GM23338 (cell line): ENCODE measurements at regions not wholly inside any gene's neighbourhood (a gene's known extent, or its start where the extent isn't known, plus 50 kb on each side); places are given as distances from the start of the nearest gene placed in this dataset.

Experiments used
- ATAC-seq: fragments of 200-7000 bp; cut with Tn5 transposase; 3 replicates; pipeline ENCODE4 v1.9.1; 2020
- DNase-seq: peaks from one replicate; pipeline ENCODE4 v3.0.0-alpha.2; 2015; ENCODE audit warnings: low spot score
- H2AFZ ChIP-seq: fragments of 200-600 bp; sonication (generic); 2 replicates; pipeline ENCODE4 v1.8.0; 2016; ENCODE audit warnings: antibody characterized with exemption, mild to moderate bottlenecking, moderate library complexity
- H3F3A ChIP-seq: fragments of 200-600 bp; sonication (generic); replicated peaks from 2 replicates; pipeline ENCODE4 v1.8.0; 2017; ENCODE audit warnings: antibody characterized with exemption, mixed run types, low read depth
- H3K27ac ChIP-seq: fragments of 200-600 bp; sonication (generic); 2 replicates; pipeline ENCODE4 v1.6.1; 2016; ENCODE audit warnings: low read depth
- H3K27me3 ChIP-seq: fragments of 200-600 bp; sonication (generic); 2 replicates; pipeline ENCODE4 v1.8.0; 2016; ENCODE audit warnings: mild to moderate bottlenecking, mixed run types, moderate library complexity; ENCODE audit not compliant: insufficient read depth
- H3K36me3 ChIP-seq: fragments of 200-600 bp; sonication (generic); 2 replicates; pipeline ENCODE4 v1.8.0; 2016; ENCODE audit warnings: mild to moderate bottlenecking; ENCODE audit not compliant: insufficient read depth
- H3K4me1 ChIP-seq: fragments of 200-600 bp; sonication (generic); 2 replicates; pipeline ENCODE4 v1.8.0; 2016; ENCODE audit warnings: mild to moderate bottlenecking, moderate library complexity; ENCODE audit not compliant: insufficient read depth
- H3K4me2 ChIP-seq: fragments of 200-600 bp; sonication (generic); 2 replicates; pipeline ENCODE4 v1.7.1; 2017; ENCODE audit warnings: mixed run types
- H3K4me3 ChIP-seq: fragments of 200-600 bp; sonication (generic); 2 replicates; pipeline ENCODE4 v1.6.1; 2016; ENCODE audit warnings: mixed run types
- H3K79me2 ChIP-seq: fragments of 200-600 bp; sonication (generic); replicated peaks from 2 replicates; pipeline ENCODE4 v1.8.0; 2017; ENCODE audit warnings: mild to moderate bottlenecking; ENCODE audit not compliant: insufficient read depth
- H3K9me2 ChIP-seq: fragments of 200-600 bp; sonication (generic); 2 replicates; pipeline ENCODE4 v1.8.0; 2017; ENCODE audit not compliant: insufficient read depth
- H4K20me1 ChIP-seq: fragments of 200-600 bp; sonication (generic); replicated peaks from 2 replicates; pipeline ENCODE4 v1.8.0; 2017; ENCODE audit warnings: mild to moderate bottlenecking; ENCODE audit not compliant: insufficient read depth
- H3K27ac Mint-ChIP-seq: 2 replicates; pipeline ENCODE4 v1.8.0; 2020; ENCODE audit warnings: inconsistent platforms, mild to moderate bottlenecking, moderate library complexity, mixed read lengths
- H3K27me3 Mint-ChIP-seq: 3 replicates; pipeline ENCODE4 v1.8.0; 2022; ENCODE audit warnings: low read depth, mild to moderate bottlenecking, moderate library complexity, mixed read lengths, inconsistent platforms; ENCODE audit not compliant: insufficient read depth, poor library complexity
- H3K36me3 Mint-ChIP-seq: 3 replicates; pipeline ENCODE4 v1.8.0; 2021; ENCODE audit warnings: low read depth, mild to moderate bottlenecking, inconsistent platforms, moderate library complexity, mixed read lengths
- H3K4me1 Mint-ChIP-seq: 3 replicates; pipeline ENCODE4 v1.8.0; 2020; ENCODE audit warnings: mild to moderate bottlenecking, inconsistent platforms, mixed read lengths
- H3K4me3 Mint-ChIP-seq: 3 replicates; pipeline ENCODE4 v1.8.0; 2021; ENCODE audit warnings: moderate library complexity, mild to moderate bottlenecking, inconsistent platforms, mixed read lengths
- H3K9me3 Mint-ChIP-seq: 3 replicates; pipeline ENCODE4 v1.8.0; 2020; ENCODE audit warnings: moderate library complexity, mild to moderate bottlenecking, inconsistent platforms, mixed read lengths
- CREB1 ChIP-seq: fragments of 250-450 bp; sonication (Bioruptor Pico); IDR thresholded peaks from 2 replicates; pipeline ENCODE4 v1.5.0; 2020; ENCODE audit warnings: low read depth, mild to moderate bottlenecking, moderate library complexity
- EZH2 ChIP-seq: fragments of 200-600 bp; sonication (generic); IDR thresholded peaks from one replicate; pipeline ENCODE4 v1.8.0; 2017; ENCODE audit warnings: antibody characterized with exemption, mild to moderate bottlenecking, low read depth; ENCODE audit not compliant: unreplicated experiment
- STAT1 ChIP-seq: IDR thresholded peaks from one replicate; pipeline ENCODE4 v1.6.1; 2016; ENCODE audit warnings: antibody characterized with exemption; ENCODE audit not compliant: unreplicated experiment
- ZNF114 ChIP-seq: fragments of 250-450 bp; sonication (Bioruptor Pico); IDR thresholded peaks from 2 replicates; pipeline ENCODE4 v1.5.0; 2020; ENCODE audit warnings: mild to moderate bottlenecking, moderate library complexity
- ZNF331 ChIP-seq: fragments of 250-450 bp; sonication (Bioruptor Pico); IDR thresholded peaks from 2 replicates; pipeline ENCODE4 v1.5.0; 2020; ENCODE audit warnings: low read depth, mild to moderate bottlenecking, moderate library complexity
- TF ChIP-seq, protein P1 (sequence below), 2 experiments: fragments of 200-600 bp in 1 of 2; sonication (generic) in 1 of 2; conservative IDR thresholded peaks; 2 replicates each; pipeline versions ENCODE4 v1.5.1 to v1.6.1; 2016 to 2017; ENCODE audit warnings: antibody characterized with exemption in 2 of 2, low read depth in 2 of 2, mild to moderate bottlenecking in 2 of 2, moderate library complexity in 1 of 2
- TF ChIP-seq, protein P2 (sequence below): IDR thresholded peaks from 2 replicates; pipeline ENCODE4 v1.6.1; 2016; ENCODE audit warnings: antibody characterized with exemption
- TF ChIP-seq, protein P3 (sequence below): IDR thresholded peaks from one replicate; pipeline ENCODE4 v1.6.1; 2018; ENCODE audit warnings: antibody characterized with exemption; ENCODE audit not compliant: unreplicated experiment

DNA sequence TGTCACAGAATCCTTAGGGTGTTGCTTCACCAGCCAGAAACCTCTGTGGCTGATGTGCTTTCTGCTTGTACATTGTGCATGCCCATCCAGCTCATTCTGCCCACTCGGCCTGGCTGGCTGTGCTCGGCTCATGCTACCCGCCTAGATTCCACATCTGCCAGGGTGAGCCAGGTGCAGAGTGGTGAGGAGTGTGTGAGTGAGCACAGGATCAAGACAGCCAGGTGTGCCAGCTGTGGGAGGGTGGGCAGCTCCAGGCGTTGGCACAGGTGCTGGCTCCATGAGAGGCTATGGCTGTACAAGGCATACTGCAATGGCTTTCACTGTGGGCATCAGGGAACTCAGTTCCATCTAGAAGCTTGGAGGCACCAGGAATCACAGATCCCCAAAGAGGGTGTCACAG lies 1321.8 kb upstream of the CRIM1 start:
- no peaks in the 10 kb centered on the region for H3K79me2 ChIP-seq
- H3K4me3 Mint-ChIP-seq: no peak overlapping the region
- no peaks in the 10 kb centered on the region for H3K36me3 ChIP-seq
- no peak overlapping the region for H3K27ac Mint-ChIP-seq
- H3K36me3 Mint-ChIP-seq: peaks cover 7% of the 10 kb centered on the region; the same call in 2 of the 3 replicates
- no peak overlapping the region for H3K27ac ChIP-seq
- H3K27me3 ChIP-seq: no peaks in the 10 kb centered on the region
- H3K27me3 Mint-ChIP-seq: no peaks in the 10 kb centered on the region
- H3K9me3 Mint-ChIP-seq: peaks cover 11% of the 10 kb centered on the region; the same call in 2 of the 3 replicates
- no peak overlapping the region for H3K4me3 ChIP-seq
- H4K20me1 ChIP-seq: no peaks in the 10 kb centered on the region
- TF ChIP-seq, protein P1, sequence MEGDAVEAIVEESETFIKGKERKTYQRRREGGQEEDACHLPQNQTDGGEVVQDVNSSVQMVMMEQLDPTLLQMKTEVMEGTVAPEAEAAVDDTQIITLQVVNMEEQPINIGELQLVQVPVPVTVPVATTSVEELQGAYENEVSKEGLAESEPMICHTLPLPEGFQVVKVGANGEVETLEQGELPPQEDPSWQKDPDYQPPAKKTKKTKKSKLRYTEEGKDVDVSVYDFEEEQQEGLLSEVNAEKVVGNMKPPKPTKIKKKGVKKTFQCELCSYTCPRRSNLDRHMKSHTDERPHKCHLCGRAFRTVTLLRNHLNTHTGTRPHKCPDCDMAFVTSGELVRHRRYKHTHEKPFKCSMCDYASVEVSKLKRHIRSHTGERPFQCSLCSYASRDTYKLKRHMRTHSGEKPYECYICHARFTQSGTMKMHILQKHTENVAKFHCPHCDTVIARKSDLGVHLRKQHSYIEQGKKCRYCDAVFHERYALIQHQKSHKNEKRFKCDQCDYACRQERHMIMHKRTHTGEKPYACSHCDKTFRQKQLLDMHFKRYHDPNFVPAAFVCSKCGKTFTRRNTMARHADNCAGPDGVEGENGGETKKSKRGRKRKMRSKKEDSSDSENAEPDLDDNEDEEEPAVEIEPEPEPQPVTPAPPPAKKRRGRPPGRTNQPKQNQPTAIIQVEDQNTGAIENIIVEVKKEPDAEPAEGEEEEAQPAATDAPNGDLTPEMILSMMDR (conservative IDR thresholded peaks at IDR 0.05; ENCODE audit: low read depth in 2 of 2): no peak
- TF ChIP-seq, protein P2, sequence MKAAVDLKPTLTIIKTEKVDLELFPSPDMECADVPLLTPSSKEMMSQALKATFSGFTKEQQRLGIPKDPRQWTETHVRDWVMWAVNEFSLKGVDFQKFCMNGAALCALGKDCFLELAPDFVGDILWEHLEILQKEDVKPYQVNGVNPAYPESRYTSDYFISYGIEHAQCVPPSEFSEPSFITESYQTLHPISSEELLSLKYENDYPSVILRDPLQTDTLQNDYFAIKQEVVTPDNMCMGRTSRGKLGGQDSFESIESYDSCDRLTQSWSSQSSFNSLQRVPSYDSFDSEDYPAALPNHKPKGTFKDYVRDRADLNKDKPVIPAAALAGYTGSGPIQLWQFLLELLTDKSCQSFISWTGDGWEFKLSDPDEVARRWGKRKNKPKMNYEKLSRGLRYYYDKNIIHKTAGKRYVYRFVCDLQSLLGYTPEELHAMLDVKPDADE: no peak
- TF ChIP-seq, protein P3, sequence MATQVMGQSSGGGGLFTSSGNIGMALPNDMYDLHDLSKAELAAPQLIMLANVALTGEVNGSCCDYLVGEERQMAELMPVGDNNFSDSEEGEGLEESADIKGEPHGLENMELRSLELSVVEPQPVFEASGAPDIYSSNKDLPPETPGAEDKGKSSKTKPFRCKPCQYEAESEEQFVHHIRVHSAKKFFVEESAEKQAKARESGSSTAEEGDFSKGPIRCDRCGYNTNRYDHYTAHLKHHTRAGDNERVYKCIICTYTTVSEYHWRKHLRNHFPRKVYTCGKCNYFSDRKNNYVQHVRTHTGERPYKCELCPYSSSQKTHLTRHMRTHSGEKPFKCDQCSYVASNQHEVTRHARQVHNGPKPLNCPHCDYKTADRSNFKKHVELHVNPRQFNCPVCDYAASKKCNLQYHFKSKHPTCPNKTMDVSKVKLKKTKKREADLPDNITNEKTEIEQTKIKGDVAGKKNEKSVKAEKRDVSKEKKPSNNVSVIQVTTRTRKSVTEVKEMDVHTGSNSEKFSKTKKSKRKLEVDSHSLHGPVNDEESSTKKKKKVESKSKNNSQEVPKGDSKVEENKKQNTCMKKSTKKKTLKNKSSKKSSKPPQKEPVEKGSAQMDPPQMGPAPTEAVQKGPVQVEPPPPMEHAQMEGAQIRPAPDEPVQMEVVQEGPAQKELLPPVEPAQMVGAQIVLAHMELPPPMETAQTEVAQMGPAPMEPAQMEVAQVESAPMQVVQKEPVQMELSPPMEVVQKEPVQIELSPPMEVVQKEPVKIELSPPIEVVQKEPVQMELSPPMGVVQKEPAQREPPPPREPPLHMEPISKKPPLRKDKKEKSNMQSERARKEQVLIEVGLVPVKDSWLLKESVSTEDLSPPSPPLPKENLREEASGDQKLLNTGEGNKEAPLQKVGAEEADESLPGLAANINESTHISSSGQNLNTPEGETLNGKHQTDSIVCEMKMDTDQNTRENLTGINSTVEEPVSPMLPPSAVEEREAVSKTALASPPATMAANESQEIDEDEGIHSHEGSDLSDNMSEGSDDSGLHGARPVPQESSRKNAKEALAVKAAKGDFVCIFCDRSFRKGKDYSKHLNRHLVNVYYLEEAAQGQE: no peak
- TF ChIP-seq CREB1 (no peak), STAT1 (no peak)
- H3K4me1 Mint-ChIP-seq: no peaks in the 10 kb centered on the region; the same call in 2 of the 3 replicates
- no peak overlapping the region for H3K4me2 ChIP-seq
- H3K9me2 ChIP-seq: 0 out of 2 replicates have a peak, but pooled peaks cover under 1% of the 10 kb centered on the region
- H2AFZ ChIP-seq: no peak overlapping the region
- no peaks in the 10 kb centered on the region for H3K4me1 ChIP-seq
- ATAC-seq (no peak), DNase-seq (no peak)
- H3F3A ChIP-seq: no peaks in the 10 kb centered on the region

DNA sequence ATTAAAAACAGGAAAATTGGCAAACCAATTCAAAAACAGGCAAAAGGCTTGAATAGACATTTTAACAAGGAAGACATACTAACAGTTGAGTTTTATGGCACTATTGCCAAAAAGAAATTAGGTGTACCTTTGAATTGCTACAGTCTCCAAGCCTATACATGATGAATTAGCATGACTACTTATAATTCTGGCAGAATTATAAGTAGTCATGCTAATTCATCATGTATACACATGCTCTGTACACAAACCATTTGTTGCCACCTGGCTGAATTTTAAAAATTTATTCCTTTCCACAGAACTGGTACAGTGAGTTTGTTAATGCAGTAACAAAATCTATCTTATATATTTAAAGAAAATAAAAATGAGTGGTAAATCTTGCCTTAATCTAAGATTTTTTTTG lies 1332.0 kb upstream of the CRIM1 start:
- Histone ChIP-seq H3K9me2 (no peaks in the 10 kb centered on the region), H3F3A (no peaks in the 10 kb centered on the region), H3K36me3 (no peaks in the 10 kb centered on the region), H3K4me3 (no peak overlapping the region), H4K20me1 (no peaks in the 10 kb centered on the region), H3K79me2 (no peaks in the 10 kb centered on the region), H3K27me3 (no peaks in the 10 kb centered on the region), H3K4me1 (no peaks in the 10 kb centered on the region), H2AFZ (no peak overlapping the region), H3K4me2 (no peak overlapping the region), H3K27ac (no peak overlapping the region)
- Mint-ChIP-seq H3K36me3 (no peaks in the 10 kb centered on the region), H3K27ac (no peak overlapping the region), H3K27me3 (no peaks in the 10 kb centered on the region), H3K9me3 (no peaks in the 10 kb centered on the region), H3K4me1 (no peaks in the 10 kb centered on the region), H3K4me3 (no peak overlapping the region)
- ATAC-seq: no peak
- no peak for DNase-seq
- TF ChIP-seq, protein P3: no peak
- TF ChIP-seq EZH2 (no peak), ZNF331 (CRISPR knock-in tag) (no peak), ZNF114 (CRISPR knock-in tag) (no peak), CREB1 (no peak)
- TF ChIP-seq, protein P1 (conservative IDR thresholded peaks at IDR 0.05; ENCODE audit: low read depth in 2 of 2): no peak
